HCT116 (cell line): ENCODE measurements at regions not wholly inside any gene's neighbourhood (a gene's known extent, or its start where the extent isn't known, plus 50 kb on each side); places are given as distances from the start of the nearest gene placed in this dataset.

Experiments used
- ATAC-seq: fragments of 200-7000 bp; cut with Tn5 transposase; 2 replicates; pipeline ENCODE4 v1.9.1; 2020; ENCODE audit warnings: mild to moderate bottlenecking, moderate library complexity
- BruUV-seq: library from RNA; stranded (reverse); fragments of 400-500 nt; replicated peaks from 2 replicates; lab custom pipeline; 2021; lab: Mats Ljungman, UMichigan
- CTCF ChIA-PET: fragments of 300-600 bp; sonication (Branson Sonifier 250); formaldehyde crosslinking; loops from one replicate; lab custom pipeline; 2021; ENCODE audit warnings: antibody characterized with exemption; lab: Charles Lee
- POLR2A ChIA-PET: fragments of 300-600, 350-600 bp; sonication (Branson Sonifier 250); formaldehyde crosslinking; loops from one replicate; lab custom pipeline; 2021; ENCODE audit warnings: antibody characterized with exemption; lab: Charles Lee
- RAD21 ChIA-PET, 2 experiments: fragments of 300-600 bp; sonication (Branson Sonifier 250); formaldehyde crosslinking; loops; one replicate each; lab custom pipeline; 2023; ENCODE audit warnings: low total read pairs in 2 of 2; ENCODE audit not compliant: uncharacterized antibody in 2 of 2, unreplicated experiment in 2 of 2, low non-redundant PET in 1 of 2; lab: Charles Lee
- DNase-seq: peaks from one replicate; pipeline ENCODE4 v3.0.0-alpha.2; 2010; ENCODE audit warnings: low read depth, low spot score
- H2AFZ ChIP-seq: fragments of 200-600 bp; shearing (Covaris generic), sonication (generic); 2 replicates; pipeline ENCODE4 v1.6.1; 2017; ENCODE audit warnings: low read depth, mixed run types, mixed read lengths, antibody characterized with exemption, low read length; ENCODE audit not compliant: poor library complexity, severe bottlenecking
- H3K27ac ChIP-seq: 2 replicates; pipeline ENCODE4 v1.5.1; 2012; ENCODE audit warnings: low read depth, low read length
- H3K27me3 ChIP-seq: fragments of 200-600 bp; sonication (generic); 2 replicates; pipeline ENCODE4 v1.6.1; 2016; ENCODE audit warnings: mixed run types, low read length, mixed read lengths; ENCODE audit not compliant: insufficient read depth
- H3K36me3 ChIP-seq, 2 experiments: fragments of 200-500 bp in 1 of 2; fragments of 200-600 bp in 1 of 2; sonication (Bioruptor generic) in 1 of 2; sonication (generic) in 1 of 2; 2 replicates each; pipeline versions ENCODE4 v1.5.1 to v1.6.1; 2014 to 2016; ENCODE audit warnings: low read length in 2 of 2, inconsistent platforms in 1 of 2, mixed read lengths in 1 of 2, mixed run types in 1 of 2; ENCODE audit not compliant: insufficient read depth in 2 of 2, control insufficient read depth in 1 of 2
- H3K4me1 ChIP-seq, 2 experiments: fragments of 200-600 bp in 1 of 2; sonication (generic) in 1 of 2; 2 replicates each; pipeline versions ENCODE4 v1.5.1 to v1.6.1; 2012 to 2017; ENCODE audit warnings: low read length in 2 of 2, inconsistent platforms in 1 of 2, mild to moderate bottlenecking in 1 of 2, mixed read lengths in 1 of 2, mixed run types in 1 of 2, moderate library complexity in 1 of 2; ENCODE audit not compliant: insufficient read depth in 2 of 2, control insufficient read depth in 1 of 2
- H3K4me2 ChIP-seq: fragments of 200-600 bp; sonication (generic); 2 replicates; pipeline ENCODE4 v1.6.1; 2017; ENCODE audit warnings: mixed run types, low read length, mixed read lengths
- H3K4me3 ChIP-seq, 2 experiments: fragments of 200-600 bp in 1 of 2; sonication (generic) in 1 of 2; replicated peaks in 1 of 2; 2 replicates each; pipeline ENCODE4 v1.5.1; 2011 to 2016; ENCODE audit warnings: low read length in 2 of 2, control low read depth in 1 of 2, low read depth in 1 of 2, mild to moderate bottlenecking in 1 of 2, mixed read lengths in 1 of 2, mixed run types in 1 of 2
- H3K79me2 ChIP-seq: fragments of 200-600 bp; sonication (generic); 2 replicates; pipeline ENCODE4 v1.6.1; 2017; ENCODE audit warnings: mild to moderate bottlenecking, mixed run types, low read length, moderate library complexity, mixed read lengths; ENCODE audit not compliant: insufficient read depth
- H3K9ac ChIP-seq: fragments of 200-600 bp; sonication (generic); 2 replicates; pipeline ENCODE4 v1.6.1; 2016; ENCODE audit warnings: low read length, mixed read lengths
- H3K9me2 ChIP-seq: fragments of 200-600 bp; sonication (generic), shearing (Covaris generic); 2 replicates; pipeline ENCODE4 v1.6.1; 2017; ENCODE audit warnings: mixed run types, mild to moderate bottlenecking, moderate library complexity; ENCODE audit not compliant: insufficient read depth
- H3K9me3 ChIP-seq, 2 experiments: fragments of 200-500 bp in 1 of 2; fragments of 200-600 bp in 1 of 2; sonication (Bioruptor generic) in 1 of 2; sonication (generic) in 1 of 2; 2 replicates each; pipeline ENCODE4 v1.6.1; 2014 to 2017; ENCODE audit warnings: low read length in 2 of 2, mixed read lengths in 2 of 2, inconsistent platforms in 1 of 2, low read depth in 1 of 2, mild to moderate bottlenecking in 1 of 2, mixed run types in 1 of 2, moderate library complexity in 1 of 2; ENCODE audit not compliant: control insufficient read depth in 1 of 2, insufficient read depth in 1 of 2
- H4K20me1 ChIP-seq: fragments of 200-600 bp; sonication (generic), shearing (Covaris generic); 2 replicates; pipeline ENCODE4 v1.6.1; 2017; ENCODE audit warnings: mixed run types, mild to moderate bottlenecking, moderate library complexity; ENCODE audit not compliant: insufficient read depth
- CBX3 ChIP-seq: IDR thresholded peaks from 2 replicates; pipeline ENCODE4 v1.6.1; 2012; ENCODE audit warnings: low read depth
- CEBPB ChIP-seq: IDR thresholded peaks from 2 replicates; pipeline ENCODE4 v1.6.1; 2012; ENCODE audit warnings: low read depth
- ELF1 ChIP-seq: IDR thresholded peaks from 2 replicates; pipeline ENCODE4 v1.6.1; 2012; ENCODE audit warnings: low read depth, borderline replicate concordance
- EZH2 ChIP-seq: fragments of 200-600 bp; sonication (generic); IDR thresholded peaks from 2 replicates; pipeline ENCODE4 v1.6.1; 2017; ENCODE audit warnings: antibody characterized with exemption, mixed run types
- JUND ChIP-seq: IDR thresholded peaks from 2 replicates; pipeline ENCODE4 v1.6.1; 2012
- POLR2AphosphoS5 ChIP-seq: IDR thresholded peaks from 2 replicates; pipeline ENCODE4 v1.6.1; 2011; ENCODE audit warnings: mild to moderate bottlenecking, low read depth, low read length, moderate library complexity
- SIN3A ChIP-seq: IDR thresholded peaks from 2 replicates; pipeline ENCODE4 v1.6.1; 2012; ENCODE audit warnings: low read depth
- SRF ChIP-seq: IDR thresholded peaks from 2 replicates; pipeline ENCODE4 v1.6.1; 2012; ENCODE audit warnings: low read depth
- TCF7L2 ChIP-seq: IDR thresholded peaks from 2 replicates; pipeline ENCODE4 v1.7.0; 2011; ENCODE audit warnings: borderline replicate concordance, inconsistent platforms; ENCODE audit not compliant: insufficient read depth, insufficient read length; ENCODE audit errors: extremely low read depth
- ZFX ChIP-seq: fragments of 450-650 bp; IDR thresholded peaks from 2 replicates; pipeline ENCODE4 v1.6.1; 2017
- ZNF274 ChIP-seq: fragments of 200-500 bp; sonication (Bioruptor generic); IDR thresholded peaks from 2 replicates; pipeline ENCODE4 v1.6.1; 2014; ENCODE audit warnings: mild to moderate bottlenecking, low read depth, low read length, inconsistent platforms
- intact Hi-C: fragments of 100-400 bp; cut with micrococcal nuclease; formaldehyde crosslinking; loops from 2 replicates; pipeline ENCODE4 v1.10.0; 2022
- TF ChIP-seq, protein P1 (sequence below), 3 experiments: fragments of 200-600 bp in 1 of 3; sonication (generic) in 1 of 3; IDR thresholded peaks in 2 of 3; conservative IDR thresholded peaks in 1 of 3; 2 replicates each; pipeline ENCODE4 v1.5.1; 2012 to 2017; ENCODE audit warnings: low read depth in 2 of 3, low read length in 2 of 3, antibody characterized with exemption in 1 of 3, borderline replicate concordance in 1 of 3, control low read depth in 1 of 3, mild to moderate bottlenecking in 1 of 3, mixed read lengths in 1 of 3, mixed run types in 1 of 3, moderate library complexity in 1 of 3; ENCODE audit not compliant: insufficient read depth in 1 of 3

DNA sequence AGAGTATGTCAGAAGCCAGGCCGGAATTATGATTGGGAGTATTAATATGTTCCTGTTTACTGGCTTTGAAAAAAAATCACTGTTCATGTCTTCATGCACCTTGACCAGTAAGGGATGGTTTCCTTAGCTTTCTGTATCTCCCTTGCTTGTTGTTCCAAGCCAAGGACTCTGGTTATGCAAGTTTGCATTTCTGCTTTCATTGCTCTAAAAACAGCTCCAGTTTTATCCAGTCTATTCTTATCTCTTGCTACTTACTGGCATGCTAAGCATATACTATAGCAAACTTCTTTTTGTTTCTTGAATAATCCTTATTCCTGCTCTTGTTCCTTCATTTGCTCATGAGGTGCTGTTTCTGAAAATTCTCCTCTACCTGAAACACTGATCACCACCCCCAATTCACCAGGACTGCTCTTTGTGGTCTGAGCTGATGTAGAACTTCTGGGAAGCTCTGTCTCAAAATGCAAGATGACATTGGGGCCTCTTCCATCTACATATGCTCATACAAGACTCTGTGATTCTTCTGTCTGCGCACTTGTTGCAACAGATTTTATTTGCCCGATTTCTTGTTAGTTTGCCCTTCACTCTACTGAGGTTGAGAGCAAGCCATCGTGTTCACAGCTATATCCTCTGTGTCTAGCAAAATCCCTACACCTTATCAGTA lies 173.0 kb downstream of the EBLN2 start:
- intact Hi-C loops = no loop called here
- ChIA-PET RAD21 (no interaction called here), POLR2A (no interaction called here), CTCF (no interaction called here)
- no peaks in the 10 kb centered on the region for H3K36me3 ChIP-seq
- no peaks in the 10 kb centered on the region for H3K79me2 ChIP-seq
- peaks cover 36% of the 10 kb centered on the region for H3K27me3 ChIP-seq
- no peak overlapping the region for H2AFZ ChIP-seq
- BruUV-seq = no TSS peak
- no peak overlapping the region for H3K4me3 ChIP-seq
- H3K9me2 ChIP-seq = no peaks in the 10 kb centered on the region
- DNase-seq = no peak
- H3K9ac ChIP-seq = no peak overlapping the region
- H3K27ac ChIP-seq = no peak overlapping the region
- ATAC-seq = no peak
- H3K4me1 ChIP-seq = no peaks in the 10 kb centered on the region
- H3K9me3 ChIP-seq = no peaks in the 10 kb centered on the region
- H4K20me1 ChIP-seq = no peaks in the 10 kb centered on the region
- no peak for TF ChIP-seq SIN3A
- TF ChIP-seq, protein P1, sequence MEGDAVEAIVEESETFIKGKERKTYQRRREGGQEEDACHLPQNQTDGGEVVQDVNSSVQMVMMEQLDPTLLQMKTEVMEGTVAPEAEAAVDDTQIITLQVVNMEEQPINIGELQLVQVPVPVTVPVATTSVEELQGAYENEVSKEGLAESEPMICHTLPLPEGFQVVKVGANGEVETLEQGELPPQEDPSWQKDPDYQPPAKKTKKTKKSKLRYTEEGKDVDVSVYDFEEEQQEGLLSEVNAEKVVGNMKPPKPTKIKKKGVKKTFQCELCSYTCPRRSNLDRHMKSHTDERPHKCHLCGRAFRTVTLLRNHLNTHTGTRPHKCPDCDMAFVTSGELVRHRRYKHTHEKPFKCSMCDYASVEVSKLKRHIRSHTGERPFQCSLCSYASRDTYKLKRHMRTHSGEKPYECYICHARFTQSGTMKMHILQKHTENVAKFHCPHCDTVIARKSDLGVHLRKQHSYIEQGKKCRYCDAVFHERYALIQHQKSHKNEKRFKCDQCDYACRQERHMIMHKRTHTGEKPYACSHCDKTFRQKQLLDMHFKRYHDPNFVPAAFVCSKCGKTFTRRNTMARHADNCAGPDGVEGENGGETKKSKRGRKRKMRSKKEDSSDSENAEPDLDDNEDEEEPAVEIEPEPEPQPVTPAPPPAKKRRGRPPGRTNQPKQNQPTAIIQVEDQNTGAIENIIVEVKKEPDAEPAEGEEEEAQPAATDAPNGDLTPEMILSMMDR (IDR thresholded peaks at IDR 0.05 in 2 of 3, conservative IDR thresholded peaks at IDR 0.05 in 1 of 3; ENCODE audit: borderline replicate concordance in 1 of 3, insufficient read depth in 1 of 3, low read depth in 2 of 3, low read length in 2 of 3) = no peak
- no peak for TF ChIP-seq ZNF274
- TF ChIP-seq TCF7L2 = no peak
- no peak for TF ChIP-seq SRF
- TF ChIP-seq CEBPB = no peak
- no peak for TF ChIP-seq ELF1
- TF ChIP-seq POLR2AphosphoS5 = no peak
- TF ChIP-seq JUND = no peak
- no peak for TF ChIP-seq ZFX
- no peak for TF ChIP-seq EZH2
- TF ChIP-seq CBX3 = no peak
- no peak overlapping the region for H3K4me2 ChIP-seq
